Stimulated activated CD4-positive, alpha-beta T cell treated with anti-CD3 and anti-CD28 coated beads, Interleukin-4, amount 100 ng/mL, for 1 hour (primary cell): ENCODE measurements at regions not wholly inside any gene's neighbourhood (a gene's known extent, or its start where the extent isn't known, plus 50 kb on each side); places are given as distances from the start of the nearest gene placed in this dataset.

Experiments used
- DNase-seq: peaks from one replicate; pipeline ENCODE4 v3.0.0-alpha.2; 2020

- no peak for DNase-seq
Observed at GRCh38 chrX:4206941-4207340, 493.5 kb upstream of the PRKX start.

DNA sequence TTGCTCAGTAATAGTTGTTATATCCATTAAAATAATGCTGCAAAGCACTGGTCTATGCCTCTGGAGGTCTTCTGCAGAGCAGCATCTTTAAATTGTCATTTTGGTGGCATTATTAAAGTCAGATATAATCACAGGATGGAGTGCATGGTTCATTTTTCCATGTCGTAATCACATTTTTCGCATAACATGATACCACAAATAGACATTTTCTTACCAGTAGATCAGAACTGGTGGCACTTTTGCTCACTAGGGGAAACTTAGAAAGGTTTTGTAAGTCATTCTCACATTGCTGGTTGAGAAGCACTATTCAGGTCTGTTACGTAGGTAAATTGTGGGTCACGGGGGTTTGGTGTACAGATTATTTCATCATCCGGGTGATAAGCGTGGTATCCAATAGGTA, 484.5 kb upstream of the PRKX start:
- no peak for DNase-seq

GRCh38 chrX:4193500-4194155, 480.2 kb upstream of the PRKX start:
- no peak for DNase-seq

DNA sequence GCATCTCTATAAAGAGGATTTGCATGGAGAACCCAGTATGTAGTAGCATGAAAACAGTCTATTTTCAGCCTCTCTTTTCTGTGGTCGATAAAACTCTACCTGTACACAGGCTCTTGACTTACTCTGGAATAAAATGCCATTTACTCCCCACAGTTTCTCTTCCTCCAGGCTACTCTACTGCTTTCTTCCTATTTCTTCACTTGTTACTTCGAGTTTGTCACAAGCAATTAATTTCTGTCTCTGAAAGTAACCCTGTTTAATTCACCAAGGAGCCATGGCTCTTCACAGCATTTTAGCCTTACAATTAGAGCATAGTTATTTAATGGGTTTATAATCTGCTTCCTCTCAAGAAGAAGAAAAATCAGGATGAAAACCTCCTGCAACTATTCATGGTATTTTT, 472.9 kb upstream of the PRKX start:
- DNase-seq = no peak

DNA sequence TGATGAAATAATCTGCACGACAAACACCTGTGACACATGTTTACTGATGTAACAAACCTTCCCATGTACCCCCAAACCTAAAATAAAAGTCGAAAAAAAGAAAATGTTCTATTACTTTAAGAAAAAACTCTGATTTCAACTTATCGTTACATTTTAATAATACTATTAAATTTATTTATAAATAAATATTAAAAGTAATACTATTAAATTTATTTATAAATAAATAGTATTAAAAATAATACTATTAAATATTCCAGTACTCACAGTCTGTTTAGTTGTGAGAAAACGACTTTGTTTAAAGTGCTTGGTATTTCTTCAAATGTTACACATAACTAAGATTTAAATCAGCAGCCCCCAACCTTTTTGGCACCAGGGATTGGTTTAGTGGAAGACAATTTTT, 471.6 kb upstream of the PRKX start:
- no peak for DNase-seq

- no peak for DNase-seq
Observed at GRCh38 chrX:4182408-4182806, 469.0 kb upstream of the PRKX start.

DNA sequence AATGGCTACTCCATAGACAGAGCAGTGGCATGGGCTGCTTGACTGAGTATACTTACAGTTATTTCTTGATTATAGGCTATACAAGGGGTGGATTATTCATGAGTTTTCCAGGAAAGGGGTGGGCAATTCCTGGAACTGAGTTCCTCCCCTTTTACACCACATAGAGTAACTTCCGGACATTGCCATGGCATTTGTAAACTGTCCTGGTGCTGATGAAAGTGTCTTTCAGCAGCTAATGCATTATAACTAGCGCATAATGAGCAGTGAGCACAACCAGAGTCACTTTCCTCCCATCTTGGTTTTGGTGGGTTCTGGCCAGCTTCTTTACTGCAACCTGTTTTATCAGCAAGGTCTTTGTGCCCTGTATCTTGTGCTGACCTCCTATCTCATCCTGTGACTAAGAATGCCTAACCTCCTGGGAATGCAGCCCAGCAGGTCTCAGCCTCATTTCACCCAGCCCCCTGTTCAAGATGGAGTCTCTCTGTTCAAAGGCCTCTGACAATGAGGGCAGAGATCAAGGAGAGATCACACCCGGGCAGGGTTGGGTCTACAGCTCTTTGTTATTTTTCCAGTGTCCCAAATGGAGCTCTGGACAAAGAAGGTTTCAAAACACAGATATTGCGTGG, 468.4 kb upstream of the PRKX start:
- DNase-seq = no peak

GRCh38 chrX:4179031-4179430, 465.6 kb upstream of the PRKX start:
- DNase-seq = no peak

GRCh38 chrX:4175221-4175620, 461.8 kb upstream of the PRKX start:
- no peak for DNase-seq

DNA sequence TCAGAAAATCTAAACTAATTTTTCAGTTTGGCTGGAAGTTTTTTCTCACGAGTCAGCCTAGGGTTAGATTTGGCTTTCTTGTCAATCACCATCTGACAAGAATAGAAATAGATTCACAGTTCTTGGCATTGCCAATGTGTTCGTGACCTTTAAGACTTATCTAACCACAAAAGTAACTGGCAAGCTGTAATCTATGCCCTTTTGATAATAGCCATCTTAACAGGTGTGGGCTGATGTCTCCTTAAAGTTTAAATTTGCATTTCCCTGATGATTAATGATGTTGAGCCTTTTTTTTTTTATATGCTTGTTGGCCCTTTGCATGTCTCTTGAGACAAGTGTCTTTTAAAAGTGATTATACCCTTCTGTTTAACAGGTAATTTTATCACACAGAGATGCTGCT, 460.3 kb upstream of the PRKX start:
- DNase-seq = no peak

GRCh38 chrX:4151798-4152197, 438.3 kb upstream of the PRKX start:
- no peak for DNase-seq

GRCh38 chrX:4150259-4150658, 436.8 kb upstream of the PRKX start:
- no peak for DNase-seq

DNA sequence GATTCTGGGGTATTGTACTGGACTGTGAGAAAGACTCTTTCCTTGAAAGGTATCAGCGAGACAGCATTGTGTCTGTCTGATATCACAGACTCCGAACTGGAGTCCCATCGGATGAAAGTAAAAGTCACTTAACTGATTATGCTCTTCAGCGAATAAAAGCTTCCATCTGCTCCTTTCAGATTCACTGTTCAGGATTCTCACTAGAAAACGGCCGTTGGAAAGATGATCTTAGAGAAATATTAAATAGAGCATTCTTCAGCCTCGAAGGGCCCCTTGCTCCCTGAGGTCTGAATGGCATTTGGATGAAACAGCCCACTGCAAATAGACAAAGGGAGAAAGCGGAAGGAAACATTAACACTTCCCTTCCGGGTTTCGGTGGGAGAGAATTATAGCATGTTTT, 416.2 kb upstream of the PRKX start:
- DNase-seq = no peak

GRCh38 chrX:4118666-4119530, 405.4 kb upstream of the PRKX start:
- no peak for DNase-seq

GRCh38 chrX:4110964-4111363, 397.5 kb upstream of the PRKX start:
- no peak for DNase-seq

- DNase-seq = no peak
Observed at GRCh38 chrX:4094926-4095325, 381.5 kb upstream of the PRKX start.

DNA sequence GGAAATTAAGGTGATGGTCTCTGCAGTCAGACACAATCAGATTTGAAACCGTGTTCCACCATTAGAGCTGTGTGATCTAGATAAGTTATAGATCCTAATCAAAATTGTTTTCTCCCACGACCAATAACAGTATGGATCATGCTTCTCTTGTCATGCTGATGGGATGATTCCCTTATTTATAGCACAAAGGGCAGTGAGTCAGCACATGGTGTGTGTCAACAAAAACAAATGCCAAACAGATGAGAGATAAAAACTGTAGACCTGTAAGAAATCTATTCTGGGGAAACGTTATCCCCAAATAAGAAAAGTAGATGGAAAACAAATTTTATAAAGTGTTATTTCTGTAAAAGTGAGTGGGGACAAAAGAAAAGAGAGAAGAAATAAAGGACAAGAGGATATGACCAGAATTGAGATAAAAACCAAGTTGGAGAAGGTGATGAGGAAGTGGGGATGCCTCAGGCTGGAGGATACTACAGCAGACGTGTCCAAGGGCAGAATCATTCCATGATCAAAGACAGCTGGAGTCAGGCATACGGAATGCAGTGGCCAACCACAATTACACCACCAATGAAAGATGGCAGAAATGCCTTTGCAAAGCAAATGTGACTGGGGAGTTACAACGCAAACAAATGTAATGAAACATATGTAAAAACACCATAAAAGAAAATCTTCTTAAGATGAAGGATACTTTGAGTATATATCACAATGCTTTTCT, 377.8 kb upstream of the PRKX start:
- DNase-seq = no peak

DNA sequence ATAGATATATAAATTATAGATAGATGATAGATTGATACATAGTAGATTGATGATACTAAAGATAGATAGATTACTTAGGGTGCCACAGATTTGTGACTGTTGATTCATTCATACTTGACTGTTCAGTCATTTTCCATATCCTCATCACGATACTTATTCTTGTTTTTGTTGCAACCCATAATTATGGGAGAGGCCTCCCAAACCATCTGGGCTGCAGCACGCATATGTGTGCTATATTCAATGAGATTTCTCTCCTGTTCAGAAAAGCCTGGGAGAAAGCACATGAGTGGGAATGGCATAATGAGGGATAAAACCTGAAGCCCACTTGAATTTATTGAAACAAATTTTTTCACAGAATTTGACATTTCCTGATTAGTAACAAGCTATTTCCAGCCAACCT, 346.4 kb upstream of the PRKX start:
- no peak for DNase-seq

GRCh38 chrX:4043951-4044350, 330.5 kb upstream of the PRKX start:
- no peak for DNase-seq

DNA sequence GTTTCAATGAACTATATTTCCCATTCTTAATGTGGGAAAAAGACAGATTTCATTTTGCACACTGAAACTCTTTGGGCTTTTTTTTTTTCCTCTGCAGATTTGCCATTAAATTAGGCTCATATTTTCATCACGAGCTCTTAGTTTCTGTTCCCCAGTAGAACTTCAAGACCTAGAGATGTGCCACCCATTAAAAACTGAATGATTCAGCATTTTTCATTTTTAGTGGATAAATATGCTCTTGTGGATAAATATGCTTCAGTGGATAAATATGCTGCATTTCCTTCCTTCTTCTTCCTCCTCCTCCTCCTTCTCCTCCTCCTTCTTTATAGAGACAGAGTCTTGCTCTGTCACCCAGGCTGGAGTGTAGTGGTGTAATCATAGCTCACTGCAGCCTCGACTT, 322.4 kb upstream of the PRKX start:
- DNase-seq = no peak

GRCh38 chrX:4028151-4028550, 314.7 kb upstream of the PRKX start:
- no peak for DNase-seq

DNA sequence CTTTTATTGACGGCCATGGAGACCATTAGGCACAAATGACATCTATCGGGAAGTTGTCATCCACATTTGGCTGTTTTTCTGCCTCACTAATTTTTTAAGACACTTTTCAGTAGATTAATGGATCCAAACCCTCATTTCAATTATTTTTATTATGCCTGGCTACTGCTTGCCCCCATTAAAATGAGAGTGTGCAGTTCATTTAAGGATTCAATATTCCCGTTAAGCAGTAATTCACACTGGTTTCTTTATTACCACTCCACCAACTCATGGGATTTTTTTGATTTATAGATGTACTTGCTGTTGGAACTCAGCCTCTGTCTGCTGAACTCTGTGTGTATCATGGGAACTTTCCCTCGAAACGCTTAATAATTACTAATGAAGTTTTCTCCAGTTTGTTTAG, 291.8 kb upstream of the PRKX start:
- no peak for DNase-seq

DNA sequence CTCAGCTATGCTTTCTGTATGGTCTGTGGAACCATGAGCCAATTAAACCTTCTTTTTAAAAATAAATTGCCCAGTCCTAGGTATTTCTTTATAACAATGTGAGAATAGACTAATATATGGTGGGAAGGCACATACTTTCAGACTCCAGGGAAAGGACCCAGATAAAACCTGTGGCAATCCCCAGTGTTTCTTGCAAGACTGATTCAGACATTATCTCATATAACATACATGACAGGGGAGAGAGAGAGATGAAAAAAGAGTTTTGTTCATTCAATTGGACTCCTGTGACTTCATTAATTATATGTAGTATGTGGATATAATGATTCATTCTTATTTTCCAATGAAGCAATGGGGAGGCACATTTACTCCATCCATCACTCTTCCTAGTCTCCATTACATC, 291.4 kb upstream of the PRKX start:
- DNase-seq = no peak

DNA sequence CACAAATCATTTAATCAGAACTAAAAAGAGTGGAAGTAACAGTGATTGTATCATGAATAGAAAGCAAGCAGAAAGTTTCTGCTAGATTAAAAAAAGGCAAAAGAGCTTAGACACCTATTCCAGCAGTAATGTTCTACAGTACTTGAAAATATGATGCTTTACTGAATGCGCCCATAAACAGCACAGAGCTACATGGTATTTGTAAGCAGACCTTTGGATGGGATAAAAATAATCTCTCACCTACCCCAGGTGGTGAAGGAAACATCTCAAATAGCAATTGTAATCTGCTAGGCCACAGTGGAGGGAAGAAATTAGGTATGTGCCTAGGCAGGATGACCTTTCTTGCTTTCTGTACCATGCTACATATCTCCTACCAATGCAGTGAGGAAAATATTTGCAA, 280.9 kb upstream of the PRKX start:
- DNase-seq = no peak
